CD4-positive, alpha-beta T cell (primary cell): ENCODE measurements at regions not wholly inside any gene's neighbourhood (a gene's known extent, or its start where the extent isn't known, plus 50 kb on each side); places are given as distances from the start of the nearest gene placed in this dataset.

ENCODE experiments used
- ATAC-seq: fragments of 200-7000 bp; cut with Tn5 transposase; one replicate; pipeline ENCODE4 v1.10.0; 2022; ENCODE audit warnings: mild to moderate bottlenecking; ENCODE audit not compliant: poor library complexity
- CTCF ChIA-PET: fragments of 350-600 bp; sonication (Branson Sonifier 250); formaldehyde crosslinking; loops from one replicate; lab custom pipeline; 2021; ENCODE audit warnings: antibody characterized with exemption, inconsistent platforms; lab: Charles Lee
- POLR2A ChIA-PET: fragments of 350-600 bp; sonication (Branson Sonifier 250); formaldehyde crosslinking; loops from one replicate; lab custom pipeline; 2021; ENCODE audit warnings: antibody characterized with exemption, inconsistent platforms; lab: Charles Lee
- DNase-seq, 14 experiments: peaks; one replicate each; pipeline ENCODE4 v3.0.0-alpha.2; 2013 to 2020; ENCODE audit warnings: mixed read lengths in 2 of 14
- H3K27ac ChIP-seq, 2 donors: one replicate each; pipeline versions ENCODE4 v1.5.1 to v1.7.0; 2013; ENCODE audit warnings: low read length in 2 of 2, low read depth in 1 of 2, mild to moderate bottlenecking in 1 of 2
- H3K27me3 ChIP-seq, 2 experiments: 1 replicate in 1 of 2; 2 replicates in 1 of 2; pipeline versions ENCODE4 v1.6.1 to v1.7.0; 2013; ENCODE audit warnings: low read length in 2 of 2, control low read depth in 1 of 2, mild to moderate bottlenecking in 1 of 2, moderate library complexity in 1 of 2; ENCODE audit not compliant: insufficient read depth in 2 of 2, control insufficient read depth in 1 of 2
- H3K36me3 ChIP-seq: one replicate; pipeline ENCODE4 v1.6.1; 2013; ENCODE audit warnings: low read length, control low read depth; ENCODE audit not compliant: insufficient read depth
- H3K4me1 ChIP-seq: one replicate; pipeline ENCODE4 v1.6.1; 2013; ENCODE audit warnings: low read length, control low read depth; ENCODE audit not compliant: insufficient read depth
- H3K4me3 ChIP-seq: one replicate; pipeline ENCODE4 v1.5.1; 2013; ENCODE audit warnings: mild to moderate bottlenecking, low read length, moderate library complexity
- H3K9me3 ChIP-seq, 2 experiments: 1 replicate in 1 of 2; 2 replicates in 1 of 2; pipeline versions ENCODE4 v1.6.1 to v1.7.0; 2013; ENCODE audit warnings: low read length in 2 of 2, mild to moderate bottlenecking in 2 of 2, control low read depth in 1 of 2, moderate library complexity in 1 of 2; ENCODE audit not compliant: control insufficient read depth in 1 of 2, insufficient read depth in 1 of 2
- H3K27ac Mint-ChIP-seq: one replicate; pipeline ENCODE4 v1.8.0; 2020; ENCODE audit warnings: mixed read lengths
- H3K27me3 Mint-ChIP-seq: one replicate; pipeline ENCODE4 v1.8.0; 2021; ENCODE audit warnings: mixed read lengths
- H3K36me3 Mint-ChIP-seq: one replicate; pipeline ENCODE4 v1.8.0; 2021; ENCODE audit warnings: low read depth, mixed read lengths
- H3K4me1 Mint-ChIP-seq: one replicate; pipeline ENCODE4 v1.8.0; 2021; ENCODE audit warnings: low read depth, mixed read lengths
- H3K4me3 Mint-ChIP-seq: one replicate; pipeline ENCODE4 v1.8.0; 2020; ENCODE audit warnings: mild to moderate bottlenecking, mixed read lengths
- H3K9me3 Mint-ChIP-seq: one replicate; pipeline ENCODE4 v1.8.0; 2020; ENCODE audit warnings: mixed read lengths
- CTCF ChIP-seq: fragments of 200-600 bp; IDR thresholded peaks from one replicate; pipeline ENCODE4 v1.8.0; 2022; ENCODE audit warnings: antibody characterized with exemption, mild to moderate bottlenecking
- intact Hi-C, 2 experiments: fragments of 100-400 bp; cut with DNase I in 1 of 2; cut with micrococcal nuclease in 1 of 2; formaldehyde crosslinking; loops; one replicate each; pipeline versions ENCODE4 v1.15.1 to v1.9.0; 2023 to 2025; cut with DNase I, micrococcal nuclease

GRCh38 chr9:102767076-102767475 lies 228.1 kb upstream of the CYLC2 start:
- no peak overlapping the region for H3K4me3 Mint-ChIP-seq
- no peaks in the 10 kb centered on the region for H3K4me1 ChIP-seq
- CTCF ChIA-PET, result no interaction called here

GRCh38 chr9:102740578-102740977 lies 254.6 kb upstream of the CYLC2 start:
- no peak overlapping the region for H3K27ac ChIP-seq
- no peak for TF ChIP-seq CTCF
- Mint-ChIP-seq H3K27me3 (no peaks in the 10 kb centered on the region), H3K9me3 (peaks cover 8% of the 10 kb centered on the region), H3K27ac (no peak overlapping the region), H3K36me3 (no peaks in the 10 kb centered on the region), H3K4me3 (no peak overlapping the region), H3K4me1 (no peaks in the 10 kb centered on the region)
- POLR2A ChIA-PET, result no interaction called here
- ATAC-seq (no peak), DNase-seq (no peak)
- CTCF ChIA-PET, result no interaction called here
- H3K9me3 ChIP-seq, result peaks cover 3 to 6% of the 10 kb centered on the region in 2 experiments
- no peaks in the 10 kb centered on the region for H3K4me1 ChIP-seq
- H3K4me3 ChIP-seq, result no peak overlapping the region
- intact Hi-C loops, result no loop called here
- no peaks in the 10 kb centered on the region for H3K27me3 ChIP-seq
- no peaks in the 10 kb centered on the region for H3K36me3 ChIP-seq

More at GRCh38 chr9:102767076-102767475, 228.1 kb upstream of the CYLC2 start:
- intact Hi-C loops, result no loop called here
- H3K27me3 ChIP-seq, result no peaks in the 10 kb centered on the region
- no peak for ATAC-seq
- no peak for TF ChIP-seq CTCF
- no peaks in the 10 kb centered on the region for H3K36me3 ChIP-seq
- no peak overlapping the region for H3K27ac ChIP-seq
- Mint-ChIP-seq H3K9me3 (peaks cover 6% of the 10 kb centered on the region), H3K36me3 (no peaks in the 10 kb centered on the region), H3K27me3 (no peaks in the 10 kb centered on the region), H3K4me1 (no peaks in the 10 kb centered on the region), H3K27ac (no peak overlapping the region)
- POLR2A ChIA-PET, result no interaction called here
- no peak overlapping the region for H3K4me3 ChIP-seq
- peaks cover 0 to 4% of the 10 kb centered on the region in 2 experiments for H3K9me3 ChIP-seq
- no peak for DNase-seq

- Mint-ChIP-seq H3K4me1 (no peaks in the 10 kb centered on the region), H3K4me3 (no peak overlapping the region)
Observed at GRCh38 chr9:102728946-102729345, 266.2 kb upstream of the CYLC2 start.

More at GRCh38 chr9:102728946-102729345, 266.2 kb upstream of the CYLC2 start:
- ATAC-seq, result no peak
- Histone ChIP-seq H3K4me3 (no peak overlapping the region), H3K27ac (no peak overlapping the region), H3K9me3 (peaks cover 0 to 5% of the 10 kb centered on the region in 2 experiments), H3K4me1 (no peaks in the 10 kb centered on the region), H3K36me3 (no peaks in the 10 kb centered on the region), H3K27me3 (no peaks in the 10 kb centered on the region)
- DNase-seq, result no peak
- H3K9me3 Mint-ChIP-seq, result peaks cover 13% of the 10 kb centered on the region
- intact Hi-C loops, result no loop called here
- H3K27ac Mint-ChIP-seq, result no peak overlapping the region
- H3K27me3 Mint-ChIP-seq, result no peaks in the 10 kb centered on the region
- CTCF ChIA-PET, result no interaction called here
- no peaks in the 10 kb centered on the region for H3K36me3 Mint-ChIP-seq
- POLR2A ChIA-PET, result no interaction called here
- TF ChIP-seq CTCF, result no peak
